ENCODE measurements at regions not wholly inside any gene's neighbourhood (a gene's known extent, or its start where the extent isn't known, plus 50 kb on each side); places are given as distances from the start of the nearest gene placed in this dataset.
"Not testable (repeated sequence)": the region's sequence is repeated elsewhere in the genome, so short reads cannot be mapped to it uniquely, and the experiment has no call there.

GRCh38 chr3:68676136-68676535 lies 256.2 kb downstream of the TAFA4 start:
- TF ChIP-seq CTCF (conservative IDR thresholded peaks at IDR 0.05; ENCODE audit: low read depth, low read length), result no peak
- H3K4me3 ChIP-seq (ENCODE audit: low read depth, low read length), result no peak overlapping the region
- DNase-seq (ENCODE audit: low read depth), result no peak

- TF ChIP-seq CTCF (conservative IDR thresholded peaks at IDR 0.05; ENCODE audit: low read depth, low read length), result no peak
- DNase-seq (ENCODE audit: low read depth), result no peak
- H3K4me3 ChIP-seq (ENCODE audit: low read depth, low read length), result no peak overlapping the region
These were observed 265.0 kb downstream of the TAFA4 start for GRCh38 chr3:68667346-68667745.

- TF ChIP-seq CTCF (conservative IDR thresholded peaks at IDR 0.05; ENCODE audit: low read depth, low read length), result no peak
- DNase-seq (ENCODE audit: low read depth), result no peak
These were observed 265.8 kb downstream of the TAFA4 start for GRCh38 chr3:68666429-68667136.

GRCh38 chr3:68664276-68664675 lies 268.1 kb downstream of the TAFA4 start:
- DNase-seq (ENCODE audit: low read depth), result no peak
- TF ChIP-seq CTCF (conservative IDR thresholded peaks at IDR 0.05; ENCODE audit: low read depth, low read length), result no peak
- H3K4me3 ChIP-seq (ENCODE audit: low read depth, low read length), result no peak overlapping the region

More at GRCh38 chr3:68666429-68667136, 265.8 kb downstream of the TAFA4 start:
- H3K4me3 ChIP-seq (ENCODE audit: low read depth, low read length), result no peak overlapping the region

- DNase-seq (ENCODE audit: low read depth), result no peak
- no peak overlapping the region for H3K4me3 ChIP-seq (ENCODE audit: low read depth, low read length)
- no peak for TF ChIP-seq CTCF (conservative IDR thresholded peaks at IDR 0.05; ENCODE audit: low read depth, low read length)
These were observed 270.2 kb downstream of the TAFA4 start for GRCh38 chr3:68662176-68662575.

- DNase-seq (ENCODE audit: low read depth); H3K4me3 ChIP-seq (ENCODE audit: low read depth, low read length): not testable (repeated sequence)
These were observed 281.7 kb downstream of the TAFA4 start for GRCh38 chr3:68650657-68651056.

- no peak for TF ChIP-seq CTCF (conservative IDR thresholded peaks at IDR 0.05; ENCODE audit: low read depth, low read length)
- no peak for DNase-seq (ENCODE audit: low read depth)
- H3K4me3 ChIP-seq (ENCODE audit: low read depth, low read length), result no peak overlapping the region
These were observed 283.9 kb downstream of the TAFA4 start for GRCh38 chr3:68648494-68648893.

Data from choroid plexus epithelial cell (primary cell).